Neural progenitor cell (in vitro differentiated cells): ENCODE measurements at regions not wholly inside any gene's neighbourhood (a gene's known extent, or its start where the extent isn't known, plus 50 kb on each side); places are given as distances from the start of the nearest gene placed in this dataset.

Experiments
- DNase-seq: peaks from one replicate; pipeline ENCODE4 v3.0.0-alpha.2; 2016; ENCODE audit warnings: low spot score
- H2AFZ ChIP-seq: fragments of 200-600 bp; sonication (generic); replicated peaks from 2 replicates; pipeline ENCODE4 v1.6.1; 2016; ENCODE audit warnings: antibody characterized with exemption
- H3F3A ChIP-seq: fragments of 200-600 bp; sonication (generic); 2 replicates; pipeline ENCODE4 v1.6.1; 2016; ENCODE audit warnings: antibody characterized with exemption, low read depth
- H3K27ac ChIP-seq: fragments of 200-600 bp; sonication (generic); 2 replicates; pipeline ENCODE4 v1.5.1; 2016; ENCODE audit warnings: mild to moderate bottlenecking
- H3K27me3 ChIP-seq: fragments of 200-600 bp; sonication (generic); 2 replicates; pipeline ENCODE4 v1.6.1; 2016; ENCODE audit warnings: mild to moderate bottlenecking, moderate library complexity
- H3K36me3 ChIP-seq: fragments of 200-600 bp; sonication (generic); 2 replicates; pipeline ENCODE4 v1.5.1; 2016
- H3K4me1 ChIP-seq: fragments of 200-600 bp; sonication (generic); 2 replicates; pipeline ENCODE4 v1.6.1; 2016; ENCODE audit warnings: mixed run types
- H3K4me2 ChIP-seq: fragments of 200-600 bp; sonication (generic); 2 replicates; pipeline ENCODE4 v1.6.1; 2016
- H3K4me3 ChIP-seq: fragments of 200-600 bp; sonication (generic); 2 replicates; pipeline ENCODE4 v1.5.1; 2016
- H3K79me2 ChIP-seq: fragments of 200-600 bp; sonication (generic); 2 replicates; pipeline ENCODE4 v1.6.1; 2016; ENCODE audit warnings: low read depth
- H3K9ac ChIP-seq: fragments of 200-600 bp; sonication (generic); 2 replicates; pipeline ENCODE4 v1.6.1; 2016
- H3K9me3 ChIP-seq: fragments of 200-600 bp; sonication (generic); 2 replicates; pipeline ENCODE4 v1.5.1; 2016; ENCODE audit warnings: low read depth
- H4K20me1 ChIP-seq: fragments of 200-600 bp; sonication (generic); 2 replicates; pipeline ENCODE4 v1.6.1; 2016; ENCODE audit warnings: low read depth
- H3K27ac Mint-ChIP-seq: 3 replicates; pipeline ENCODE4 v1.8.0; 2021; ENCODE audit warnings: mixed read lengths
- H3K27me3 Mint-ChIP-seq: 2 replicates; pipeline ENCODE4 v1.8.0; 2022; ENCODE audit warnings: low read depth, mild to moderate bottlenecking, inconsistent platforms, moderate library complexity, mixed read lengths; ENCODE audit not compliant: insufficient read depth
- H3K36me3 Mint-ChIP-seq: 3 replicates; pipeline ENCODE4 v1.8.0; 2021; ENCODE audit warnings: mixed read lengths
- H3K4me1 Mint-ChIP-seq: 3 replicates; pipeline ENCODE4 v1.8.0; 2021; ENCODE audit warnings: mixed read lengths
- H3K4me3 Mint-ChIP-seq: 3 replicates; pipeline ENCODE4 v1.8.0; 2021; ENCODE audit warnings: mild to moderate bottlenecking, moderate library complexity, mixed read lengths
- H3K9me3 Mint-ChIP-seq: 3 replicates; pipeline ENCODE4 v1.8.0; 2020; ENCODE audit warnings: mixed read lengths
- EZH2 ChIP-seq: fragments of 200-600 bp; sonication (generic); IDR thresholded peaks from 2 replicates; pipeline ENCODE4 v1.6.1; 2017; ENCODE audit warnings: antibody characterized with exemption, mild to moderate bottlenecking, moderate library complexity
- EZH2phosphoT487 ChIP-seq: fragments of 200-600 bp; sonication (generic); IDR thresholded peaks from 2 replicates; pipeline ENCODE4 v1.6.1; 2017; ENCODE audit warnings: antibody characterized with exemption
- TF ChIP-seq, protein P1 (sequence below): fragments of 200-600 bp; sonication (generic); IDR thresholded peaks from 2 replicates; pipeline ENCODE4 v1.5.1; 2017; ENCODE audit warnings: antibody characterized with exemption, mild to moderate bottlenecking

GRCh38 chr11:42571131-42571877 is 740.5 kb upstream of the API5 start:
- H3K36me3 Mint-ChIP-seq = no peaks in the 10 kb centered on the region
- H3K79me2 ChIP-seq = no peaks in the 10 kb centered on the region
- H3F3A ChIP-seq = no peaks in the 10 kb centered on the region
- H3K27ac Mint-ChIP-seq = no peak overlapping the region
- no peak overlapping the region for H3K9ac ChIP-seq
- no peak overlapping the region for H3K4me3 ChIP-seq
- no peaks in the 10 kb centered on the region for H3K4me1 Mint-ChIP-seq
- TF ChIP-seq EZH2 (no peak), EZH2phosphoT487 (no peak)
- TF ChIP-seq, protein P1, sequence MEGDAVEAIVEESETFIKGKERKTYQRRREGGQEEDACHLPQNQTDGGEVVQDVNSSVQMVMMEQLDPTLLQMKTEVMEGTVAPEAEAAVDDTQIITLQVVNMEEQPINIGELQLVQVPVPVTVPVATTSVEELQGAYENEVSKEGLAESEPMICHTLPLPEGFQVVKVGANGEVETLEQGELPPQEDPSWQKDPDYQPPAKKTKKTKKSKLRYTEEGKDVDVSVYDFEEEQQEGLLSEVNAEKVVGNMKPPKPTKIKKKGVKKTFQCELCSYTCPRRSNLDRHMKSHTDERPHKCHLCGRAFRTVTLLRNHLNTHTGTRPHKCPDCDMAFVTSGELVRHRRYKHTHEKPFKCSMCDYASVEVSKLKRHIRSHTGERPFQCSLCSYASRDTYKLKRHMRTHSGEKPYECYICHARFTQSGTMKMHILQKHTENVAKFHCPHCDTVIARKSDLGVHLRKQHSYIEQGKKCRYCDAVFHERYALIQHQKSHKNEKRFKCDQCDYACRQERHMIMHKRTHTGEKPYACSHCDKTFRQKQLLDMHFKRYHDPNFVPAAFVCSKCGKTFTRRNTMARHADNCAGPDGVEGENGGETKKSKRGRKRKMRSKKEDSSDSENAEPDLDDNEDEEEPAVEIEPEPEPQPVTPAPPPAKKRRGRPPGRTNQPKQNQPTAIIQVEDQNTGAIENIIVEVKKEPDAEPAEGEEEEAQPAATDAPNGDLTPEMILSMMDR = no peak
- H3K4me1 ChIP-seq = no peaks in the 10 kb centered on the region
- H3K27me3 ChIP-seq = no peaks in the 10 kb centered on the region
- peaks cover 2% of the 10 kb centered on the region for H3K27me3 Mint-ChIP-seq
- H3K36me3 ChIP-seq = no peaks in the 10 kb centered on the region
- no peaks in the 10 kb centered on the region for H4K20me1 ChIP-seq
- H2AFZ ChIP-seq = no peak overlapping the region
- no peak for DNase-seq
- no peak overlapping the region for H3K4me2 ChIP-seq
- H3K27ac ChIP-seq = no peak overlapping the region
- no peak overlapping the region for H3K4me3 Mint-ChIP-seq
- peaks cover 14% of the 10 kb centered on the region for H3K9me3 Mint-ChIP-seq
- no peaks in the 10 kb centered on the region for H3K9me3 ChIP-seq

- Mint-ChIP-seq H3K4me1 (no peaks in the 10 kb centered on the region), H3K27ac (no peak overlapping the region)
These were observed 739.8 kb upstream of the API5 start for GRCh38 chr11:42571878-42572610.

DNA sequence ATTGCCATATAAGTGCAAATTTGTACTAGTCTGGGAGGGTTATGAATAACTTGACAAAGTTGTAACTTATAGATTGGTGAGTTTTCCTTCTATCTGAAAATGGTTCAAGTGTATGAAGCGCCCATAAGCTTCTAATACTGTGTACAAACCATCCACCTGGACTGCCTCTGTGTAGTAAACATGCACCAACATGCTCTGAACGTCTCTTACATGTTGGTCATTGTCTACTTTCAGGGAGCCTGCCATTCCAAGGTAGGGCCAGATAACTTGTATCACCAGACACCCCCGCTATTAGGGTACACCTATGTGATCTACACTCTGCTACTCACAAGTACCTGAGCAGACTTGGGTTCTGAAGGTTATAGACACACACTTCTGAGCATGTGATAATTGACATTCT is 735.5 kb upstream of the API5 start:
- no peak overlapping the region for H3K27ac Mint-ChIP-seq
- Histone ChIP-seq H2AFZ (no peak overlapping the region), H3K27ac (no peak overlapping the region), H3K36me3 (no peaks in the 10 kb centered on the region), H3K4me1 (no peaks in the 10 kb centered on the region), H3K9ac (no peak overlapping the region), H3K4me3 (no peak overlapping the region), H3K27me3 (no peaks in the 10 kb centered on the region), H4K20me1 (no peaks in the 10 kb centered on the region), H3K79me2 (no peaks in the 10 kb centered on the region), H3K9me3 (no peaks in the 10 kb centered on the region), H3F3A (no peaks in the 10 kb centered on the region), H3K4me2 (no peak overlapping the region)
- no peaks in the 10 kb centered on the region for H3K27me3 Mint-ChIP-seq
- no peak overlapping the region for H3K4me3 Mint-ChIP-seq
- no peak for DNase-seq
- no peaks in the 10 kb centered on the region for H3K36me3 Mint-ChIP-seq
- H3K9me3 Mint-ChIP-seq = no peaks in the 10 kb centered on the region
- no peak for TF ChIP-seq EZH2phosphoT487
- no peak for TF ChIP-seq EZH2
- TF ChIP-seq, protein P1 = no peak
- no peaks in the 10 kb centered on the region for H3K4me1 Mint-ChIP-seq

More at GRCh38 chr11:42571878-42572610, 739.8 kb upstream of the API5 start:
- Histone ChIP-seq H3K9ac (no peak overlapping the region), H3K4me2 (no peak overlapping the region), H3K79me2 (no peaks in the 10 kb centered on the region), H3K4me3 (no peak overlapping the region), H2AFZ (no peak overlapping the region), H3K36me3 (no peaks in the 10 kb centered on the region), H3K27me3 (no peaks in the 10 kb centered on the region), H3K27ac (no peak overlapping the region), H3K4me1 (no peaks in the 10 kb centered on the region), H4K20me1 (no peaks in the 10 kb centered on the region), H3K9me3 (no peaks in the 10 kb centered on the region), H3F3A (no peaks in the 10 kb centered on the region)
- no peak for DNase-seq
- TF ChIP-seq EZH2 (no peak), EZH2phosphoT487 (no peak)
- TF ChIP-seq, protein P1 = no peak
- Mint-ChIP-seq H3K9me3 (peaks cover 8% of the 10 kb centered on the region), H3K36me3 (no peaks in the 10 kb centered on the region), H3K27me3 (peaks cover 2% of the 10 kb centered on the region), H3K4me3 (no peak overlapping the region)
